SH-SY5Y (cell line): ENCODE measurements at regions not wholly inside any gene's neighbourhood (a gene's known extent, or its start where the extent isn't known, plus 50 kb on each side); places are given as distances from the start of the nearest gene placed in this dataset.

Experiments
- GATA2 ChIP-seq: IDR thresholded peaks from 2 replicates; pipeline ENCODE4 v1.6.1; 2011; ENCODE audit warnings: mild to moderate bottlenecking, low read depth, low read length
- GATA3 ChIP-seq: IDR thresholded peaks from 2 replicates; pipeline ENCODE4 v1.6.1; 2011; ENCODE audit warnings: low read depth, mild to moderate bottlenecking, low read length, moderate library complexity

- TF ChIP-seq GATA2 (no peak), GATA3 (no peak)
Measured at GRCh38 chr12:83827193-83827592, 1085.4 kb downstream of the SLC6A15 start.
